ENCODE measurements at regions not wholly inside any gene's neighbourhood (a gene's known extent, or its start where the extent isn't known, plus 50 kb on each side); places are given as distances from the start of the nearest gene placed in this dataset.

DNA sequence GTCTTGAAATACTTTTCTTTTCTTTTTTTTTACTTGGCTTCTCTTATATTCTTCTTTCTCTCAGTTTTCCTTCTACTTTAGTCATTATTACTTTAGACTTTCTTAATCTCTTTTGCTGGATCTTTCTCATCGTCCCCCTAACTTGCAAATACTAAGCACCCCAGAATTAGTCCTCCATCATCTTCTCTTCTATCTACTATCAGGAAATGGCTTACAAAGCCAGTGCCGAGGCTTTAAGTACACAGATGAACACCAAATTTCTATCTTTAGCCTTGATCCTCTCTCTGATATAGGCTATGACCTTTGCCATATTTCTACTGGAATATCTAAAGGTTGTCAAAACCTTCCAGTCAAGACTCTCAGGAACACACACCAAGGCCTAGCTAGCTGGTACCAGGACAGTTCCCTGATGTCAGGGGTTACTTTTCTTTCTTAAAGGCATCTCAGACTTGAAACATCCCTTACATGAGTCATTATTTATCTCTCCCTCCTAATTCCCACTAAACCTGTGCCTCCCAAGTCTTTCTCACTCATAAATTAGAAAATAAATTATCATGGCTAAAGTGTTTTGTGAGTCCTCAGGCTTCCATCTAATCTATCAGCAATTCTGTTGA is 278.6 kb upstream of the TCF21 start:
- Histone ChIP-seq H3K9me3 (replicated peaks; ENCODE audit: control insufficient read depth, insufficient read depth, low read length) (no peaks in the 10 kb centered on the region), H3K4me1 (ENCODE audit: control insufficient read depth, insufficient read depth, low read length) (no peaks in the 10 kb centered on the region), H3K4me2 (ENCODE audit: control insufficient read depth, insufficient read depth) (no peak overlapping the region), H3K9ac (ENCODE audit: control insufficient read depth, insufficient read depth, low read length) (no peak overlapping the region), H3K4me3 (no peak overlapping the region), H4K20me1 (ENCODE audit: control insufficient read depth, insufficient read depth) (no peaks in the 10 kb centered on the region), H2AFZ (ENCODE audit: control insufficient read depth, low read depth, low read length) (no peak overlapping the region), H3K27me3 (replicated peaks in 1 of 2; ENCODE audit: control insufficient read depth in 2 of 2, insufficient read depth in 2 of 2, low read length in 1 of 2) (no peaks in the 10 kb centered on the region), H3K27ac (ENCODE audit: control insufficient read depth, insufficient read depth) (no peak overlapping the region), H3K36me3 (ENCODE audit: control insufficient read depth in 2 of 2, insufficient read depth in 2 of 2, low read length in 1 of 2) (no peaks in the 10 kb centered on the region), H3K79me2 (ENCODE audit: control insufficient read depth, insufficient read depth, low read length) (no peaks in the 10 kb centered on the region)
- DNase-seq (ENCODE audit: low read depth, low spot score): no peak
- ChIA-PET RAD21 (ENCODE audit: unreplicated experiment) (no interaction called here), POLR2A (no interaction called here), SMC1A (ENCODE audit: uncharacterized antibody, unreplicated experiment) (no interaction called here), CTCF (no interaction called here)
- no TSS peak for BruUV-seq (replicated peaks)
- no peak for ATAC-seq
- 22% methylated on average over 2 of the region's 2 CpGs for WGBS (ENCODE audit: insufficient coverage, insufficient replicate concordance, low lambda C conversion rate, missing lambda C conversion rate)
- in situ Hi-C loops (cut with MboI) (no loop called here), intact Hi-C loops (cut with micrococcal nuclease; ENCODE audit: unreplicated experiment) (no loop called here)
- TF ChIP-seq, protein P1, sequence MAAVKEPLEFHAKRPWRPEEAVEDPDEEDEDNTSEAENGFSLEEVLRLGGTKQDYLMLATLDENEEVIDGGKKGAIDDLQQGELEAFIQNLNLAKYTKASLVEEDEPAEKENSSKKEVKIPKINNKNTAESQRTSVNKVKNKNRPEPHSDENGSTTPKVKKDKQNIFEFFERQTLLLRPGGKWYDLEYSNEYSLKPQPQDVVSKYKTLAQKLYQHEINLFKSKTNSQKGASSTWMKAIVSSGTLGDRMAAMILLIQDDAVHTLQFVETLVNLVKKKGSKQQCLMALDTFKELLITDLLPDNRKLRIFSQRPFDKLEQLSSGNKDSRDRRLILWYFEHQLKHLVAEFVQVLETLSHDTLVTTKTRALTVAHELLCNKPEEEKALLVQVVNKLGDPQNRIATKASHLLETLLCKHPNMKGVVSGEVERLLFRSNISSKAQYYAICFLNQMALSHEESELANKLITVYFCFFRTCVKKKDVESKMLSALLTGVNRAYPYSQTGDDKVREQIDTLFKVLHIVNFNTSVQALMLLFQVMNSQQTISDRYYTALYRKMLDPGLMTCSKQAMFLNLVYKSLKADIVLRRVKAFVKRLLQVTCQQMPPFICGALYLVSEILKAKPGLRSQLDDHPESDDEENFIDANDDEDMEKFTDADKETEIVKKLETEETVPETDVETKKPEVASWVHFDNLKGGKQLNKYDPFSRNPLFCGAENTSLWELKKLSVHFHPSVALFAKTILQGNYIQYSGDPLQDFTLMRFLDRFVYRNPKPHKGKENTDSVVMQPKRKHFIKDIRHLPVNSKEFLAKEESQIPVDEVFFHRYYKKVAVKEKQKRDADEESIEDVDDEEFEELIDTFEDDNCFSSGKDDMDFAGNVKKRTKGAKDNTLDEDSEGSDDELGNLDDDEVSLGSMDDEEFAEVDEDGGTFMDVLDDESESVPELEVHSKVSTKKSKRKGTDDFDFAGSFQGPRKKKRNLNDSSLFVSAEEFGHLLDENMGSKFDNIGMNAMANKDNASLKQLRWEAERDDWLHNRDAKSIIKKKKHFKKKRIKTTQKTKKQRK (IDR thresholded peaks at IDR 0.05; ENCODE audit: low read depth, low read length): no peak
- TF ChIP-seq PML (IDR thresholded peaks at IDR 0.05; ENCODE audit: low read length) (no peak), CHD1 (IDR thresholded peaks at IDR 0.05; ENCODE audit: low read depth, low read length) (no peak)
- no peak for FAIRE-seq

DNA sequence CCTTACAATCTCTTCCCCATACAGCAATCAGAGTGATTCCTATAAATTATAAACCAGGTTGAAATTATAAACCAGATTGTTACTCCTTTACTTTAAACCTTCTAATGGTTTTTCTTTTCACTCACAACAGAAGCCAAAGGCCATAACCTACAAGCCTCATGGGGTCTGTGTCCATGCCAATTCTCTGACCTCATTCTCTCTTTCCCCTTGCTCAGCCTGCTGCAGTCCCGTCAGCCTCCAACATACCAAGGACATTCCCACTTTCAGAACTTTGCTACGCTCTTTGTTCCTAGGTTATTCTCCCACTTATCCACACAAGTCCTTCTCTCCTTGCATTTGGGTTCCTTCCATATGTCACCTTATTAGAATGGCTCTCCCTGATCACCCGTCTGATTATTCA is 277.9 kb upstream of the TCF21 start:
- Histone ChIP-seq H3K4me2 (ENCODE audit: control insufficient read depth, insufficient read depth) (no peak overlapping the region), H3K4me3 (no peak overlapping the region), H3K36me3 (ENCODE audit: control insufficient read depth in 2 of 2, insufficient read depth in 2 of 2, low read length in 1 of 2) (no peaks in the 10 kb centered on the region), H3K27ac (ENCODE audit: control insufficient read depth, insufficient read depth) (no peak overlapping the region), H3K27me3 (replicated peaks in 1 of 2; ENCODE audit: control insufficient read depth in 2 of 2, insufficient read depth in 2 of 2, low read length in 1 of 2) (no peaks in the 10 kb centered on the region), H3K9ac (ENCODE audit: control insufficient read depth, insufficient read depth, low read length) (no peak overlapping the region), H3K4me1 (ENCODE audit: control insufficient read depth, insufficient read depth, low read length) (no peaks in the 10 kb centered on the region), H2AFZ (ENCODE audit: control insufficient read depth, low read depth, low read length) (no peak overlapping the region), H3K79me2 (ENCODE audit: control insufficient read depth, insufficient read depth, low read length) (no peaks in the 10 kb centered on the region), H3K9me3 (replicated peaks; ENCODE audit: control insufficient read depth, insufficient read depth, low read length) (no peaks in the 10 kb centered on the region), H4K20me1 (ENCODE audit: control insufficient read depth, insufficient read depth) (no peaks in the 10 kb centered on the region)
- RAD21 ChIA-PET (ENCODE audit: unreplicated experiment): no interaction called here
- no peak for TF ChIP-seq ZBED1 (IDR thresholded peaks at IDR 0.05; ENCODE audit: borderline replicate concordance)
- DNase-seq (ENCODE audit: low read depth, low spot score) (no peak), FAIRE-seq (no peak), ATAC-seq (no peak)
- CTCF ChIA-PET: no interaction called here
- intact Hi-C loops (cut with micrococcal nuclease; ENCODE audit: unreplicated experiment) (no loop called here), in situ Hi-C loops (cut with MboI) (no loop called here)
- WGBS (ENCODE audit: insufficient coverage, insufficient replicate concordance, low lambda C conversion rate, missing lambda C conversion rate): 12% methylated on average over 3 of the region's 3 CpGs
- BruUV-seq (replicated peaks): no TSS peak
- POLR2A ChIA-PET: no interaction called here
- SMC1A ChIA-PET (ENCODE audit: uncharacterized antibody, unreplicated experiment): no interaction called here
